KMS-11 (cell line): ENCODE measurements at regions not wholly inside any gene's neighbourhood (a gene's known extent, or its start where the extent isn't known, plus 50 kb on each side); places are given as distances from the start of the nearest gene placed in this dataset.
A peak's percentile ranks its signal among the peaks of the same experiment; 100 is the strongest.
"Not testable (repeated sequence)": the region's sequence is repeated elsewhere in the genome, so short reads cannot be mapped to it uniquely, and the experiment has no call there.

Experiments
- H2AFZ ChIP-seq: fragments of 200-600 bp; sonication (generic); 2 replicates; pipeline ENCODE4 v1.6.1; 2016; ENCODE audit warnings: antibody characterized with exemption, mixed run types, low read depth
- H3K27ac ChIP-seq: fragments of 200-600 bp; sonication (generic); 2 replicates; pipeline ENCODE4 v1.6.1; 2016; ENCODE audit warnings: mild to moderate bottlenecking, mixed run types
- H3K27me3 ChIP-seq: fragments of 200-600 bp; sonication (generic); 2 replicates; pipeline ENCODE4 v1.6.1; 2017; ENCODE audit warnings: mild to moderate bottlenecking, low read depth, mixed run types, moderate library complexity; ENCODE audit not compliant: insufficient read depth
- H3K36me3 ChIP-seq: fragments of 200-600 bp; sonication (generic); 2 replicates; pipeline ENCODE4 v1.6.1; 2017; ENCODE audit warnings: mild to moderate bottlenecking, mixed run types; ENCODE audit not compliant: insufficient read depth
- H3K4me1 ChIP-seq: fragments of 200-600 bp; sonication (generic); 2 replicates; pipeline ENCODE4 v1.6.1; 2016; ENCODE audit warnings: mild to moderate bottlenecking, low read depth, mixed run types; ENCODE audit not compliant: poor library complexity, severe bottlenecking
- H3K4me2 ChIP-seq: fragments of 200-600 bp; sonication (generic); 2 replicates; pipeline ENCODE4 v1.7.0; 2016; ENCODE audit warnings: mild to moderate bottlenecking, mixed run types
- H3K4me3 ChIP-seq: fragments of 200-600 bp; sonication (generic); IDR thresholded peaks from 2 replicates; pipeline ENCODE4 v1.6.1; 2017; ENCODE audit warnings: low read depth, low read length, mixed read lengths; ENCODE audit not compliant: insufficient read depth
- H3K79me2 ChIP-seq: fragments of 200-600 bp; sonication (generic); 2 replicates; pipeline ENCODE4 v1.6.1; 2016; ENCODE audit warnings: low read depth, mixed run types; ENCODE audit not compliant: insufficient read depth
- H3K9ac ChIP-seq: fragments of 200-600 bp; sonication (generic); 2 replicates; pipeline ENCODE4 v1.6.1; 2016; ENCODE audit warnings: mild to moderate bottlenecking, mixed run types
- H4K20me1 ChIP-seq: fragments of 200-600 bp; sonication (generic); 2 replicates; pipeline ENCODE4 v1.6.1; 2016; ENCODE audit warnings: mild to moderate bottlenecking, mixed run types; ENCODE audit not compliant: insufficient read depth
- TF ChIP-seq, protein P1 (sequence below): fragments of 200-600 bp; sonication (generic); conservative IDR thresholded peaks from 2 replicates; pipeline ENCODE4 v1.6.1; 2017; ENCODE audit warnings: low read depth, mild to moderate bottlenecking, antibody characterized with exemption, low read length, moderate library complexity, mixed read lengths

DNA sequence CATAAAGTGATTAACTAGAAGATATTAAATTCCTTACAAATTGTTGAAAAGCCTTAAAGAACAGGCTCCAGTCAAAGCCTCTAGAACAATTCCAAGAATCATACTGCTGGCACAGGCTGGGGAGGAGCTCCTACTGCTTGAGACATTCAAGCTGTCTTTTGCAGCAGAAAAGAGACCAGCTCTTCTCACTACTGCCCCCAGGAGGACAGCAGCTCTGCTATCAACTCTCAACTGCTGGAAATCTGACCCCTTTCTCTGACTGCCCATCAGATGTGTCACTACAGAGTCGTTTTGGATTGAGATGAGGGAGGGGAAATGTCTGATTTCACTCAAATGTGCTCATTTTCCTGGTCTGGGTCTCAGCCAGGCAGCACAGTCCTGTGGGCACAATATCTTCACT is 421.0 kb downstream of the RPIA start:
- H3K36me3 ChIP-seq, H4K20me1 ChIP-seq, H3K27ac ChIP-seq, H3K4me2 ChIP-seq, H3K9ac ChIP-seq, H3K27me3 ChIP-seq, H3K79me2 ChIP-seq, H2AFZ ChIP-seq, H3K4me3 ChIP-seq: not testable (repeated sequence)
- TF ChIP-seq, protein P1, sequence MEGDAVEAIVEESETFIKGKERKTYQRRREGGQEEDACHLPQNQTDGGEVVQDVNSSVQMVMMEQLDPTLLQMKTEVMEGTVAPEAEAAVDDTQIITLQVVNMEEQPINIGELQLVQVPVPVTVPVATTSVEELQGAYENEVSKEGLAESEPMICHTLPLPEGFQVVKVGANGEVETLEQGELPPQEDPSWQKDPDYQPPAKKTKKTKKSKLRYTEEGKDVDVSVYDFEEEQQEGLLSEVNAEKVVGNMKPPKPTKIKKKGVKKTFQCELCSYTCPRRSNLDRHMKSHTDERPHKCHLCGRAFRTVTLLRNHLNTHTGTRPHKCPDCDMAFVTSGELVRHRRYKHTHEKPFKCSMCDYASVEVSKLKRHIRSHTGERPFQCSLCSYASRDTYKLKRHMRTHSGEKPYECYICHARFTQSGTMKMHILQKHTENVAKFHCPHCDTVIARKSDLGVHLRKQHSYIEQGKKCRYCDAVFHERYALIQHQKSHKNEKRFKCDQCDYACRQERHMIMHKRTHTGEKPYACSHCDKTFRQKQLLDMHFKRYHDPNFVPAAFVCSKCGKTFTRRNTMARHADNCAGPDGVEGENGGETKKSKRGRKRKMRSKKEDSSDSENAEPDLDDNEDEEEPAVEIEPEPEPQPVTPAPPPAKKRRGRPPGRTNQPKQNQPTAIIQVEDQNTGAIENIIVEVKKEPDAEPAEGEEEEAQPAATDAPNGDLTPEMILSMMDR = peak; percentile 29; the same call in 1 of the 2 replicates
- H3K4me1 ChIP-seq = peaks cover 13% of the 10 kb centered on the region

DNA sequence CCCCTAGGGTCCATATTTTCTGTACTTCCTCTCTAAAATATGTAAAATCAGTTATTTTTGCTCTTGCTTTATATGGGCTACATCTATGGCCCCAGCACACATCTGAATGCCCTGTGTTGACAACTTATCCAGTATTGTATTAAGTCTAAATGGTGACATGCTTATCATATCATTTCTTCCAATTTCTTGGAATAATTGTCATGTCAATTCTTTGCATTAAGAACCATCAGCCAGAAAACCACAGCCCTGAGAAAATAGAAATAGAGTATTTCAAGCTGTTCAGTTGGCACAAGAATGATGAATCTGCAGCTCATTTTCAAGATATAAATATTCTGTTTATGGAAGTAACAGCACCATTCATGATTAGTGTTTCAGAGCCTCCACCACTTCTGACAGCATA is 421.8 kb downstream of the RPIA start:
- H3K4me1 ChIP-seq = peaks cover 13% of the 10 kb centered on the region
- H4K20me1 ChIP-seq, H3K36me3 ChIP-seq, H3K27ac ChIP-seq, H2AFZ ChIP-seq, H3K4me2 ChIP-seq, H3K4me3 ChIP-seq, H3K9ac ChIP-seq, H3K79me2 ChIP-seq, H3K27me3 ChIP-seq: not testable (repeated sequence)

DNA sequence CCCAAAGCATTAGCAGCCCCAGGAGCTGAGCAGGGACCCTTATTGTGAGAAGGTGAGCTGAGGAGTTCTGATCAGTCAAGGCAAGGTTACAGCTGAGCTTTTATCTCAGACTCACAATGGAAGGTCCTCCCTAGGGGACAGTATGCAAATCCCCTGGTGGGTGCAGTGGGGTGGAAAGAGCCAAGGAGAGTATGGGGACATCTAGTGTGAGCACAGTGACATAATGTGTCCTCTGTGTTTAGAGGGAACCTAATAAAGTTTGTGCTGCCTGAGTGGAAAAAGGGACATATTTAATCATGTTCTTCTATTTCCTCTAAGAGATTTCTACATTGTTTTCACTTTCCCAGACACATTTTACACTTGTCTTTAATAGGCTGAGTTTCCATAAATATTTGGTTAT is 438.0 kb downstream of the RPIA start:
- H2AFZ ChIP-seq, H3K79me2 ChIP-seq, H3K4me2 ChIP-seq, H3K4me1 ChIP-seq, H3K27me3 ChIP-seq, H3K9ac ChIP-seq, H4K20me1 ChIP-seq, H3K4me3 ChIP-seq, H3K36me3 ChIP-seq, H3K27ac ChIP-seq: not testable (repeated sequence)

DNA sequence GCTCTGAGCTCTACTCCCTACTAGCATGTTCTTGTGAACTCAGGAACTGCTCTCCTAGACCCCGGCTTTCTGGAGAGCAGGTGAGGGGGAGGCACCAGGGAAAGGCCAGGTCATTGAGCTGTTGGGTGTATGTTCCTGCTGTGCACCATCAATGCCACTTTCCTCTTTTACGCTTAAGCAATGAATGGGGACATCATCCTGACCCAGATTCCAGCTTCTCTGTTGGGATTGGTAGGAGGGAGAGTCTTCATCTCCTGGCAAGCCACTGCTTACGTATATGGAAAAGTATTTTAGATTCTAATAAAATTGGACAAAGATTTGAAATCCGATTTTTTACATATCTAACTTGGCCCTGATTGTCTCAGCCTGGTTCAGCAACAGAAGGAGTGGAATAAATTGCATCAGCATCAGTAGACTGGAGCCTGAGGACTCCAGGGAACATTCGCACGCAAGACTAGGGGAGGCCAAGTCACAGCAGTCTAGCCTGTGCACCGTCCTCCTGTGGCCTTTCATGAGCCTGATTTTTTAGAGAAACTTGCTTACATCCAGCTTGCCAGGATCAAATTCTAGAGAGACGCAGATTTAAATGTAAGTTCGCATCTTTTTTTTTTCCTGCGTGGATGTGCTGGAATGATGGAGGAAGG is 439.3 kb downstream of the RPIA start:
- not testable (repeated sequence) for H4K20me1 ChIP-seq, H3K9ac ChIP-seq

DNA sequence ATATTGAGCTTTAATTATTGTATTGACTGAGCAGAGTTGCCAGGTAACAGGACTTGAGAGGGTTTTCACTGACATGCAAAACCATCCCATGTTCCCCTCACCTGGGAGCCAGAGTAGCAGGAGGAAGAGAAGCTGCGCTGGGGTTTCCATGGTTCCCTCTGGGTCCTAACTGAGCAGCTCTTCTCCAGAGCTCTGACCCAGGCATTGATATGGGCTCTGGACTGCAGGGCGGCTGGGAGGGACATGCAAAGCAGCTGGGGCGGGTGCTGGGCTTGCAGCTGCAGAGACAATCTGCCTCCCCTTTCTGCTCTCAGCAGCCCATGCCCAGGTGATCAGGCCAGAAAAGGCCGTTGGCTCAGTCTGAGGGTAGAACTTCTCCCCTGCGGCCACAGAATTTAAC is 451.5 kb downstream of the RPIA start:
- H3K36me3 ChIP-seq, H3K4me3 ChIP-seq, H3K79me2 ChIP-seq, H2AFZ ChIP-seq, H3K27me3 ChIP-seq, H4K20me1 ChIP-seq: not testable (repeated sequence)
- Histone ChIP-seq H3K27ac (peak overlapping the region; percentile 82), H3K4me1 (peaks cover 43% of the 10 kb centered on the region), H3K4me2 (peak overlapping the region; percentile 76), H3K9ac (peak overlapping the region; percentile 59; the same call in 1 of the 2 replicates)

More for the DNA sequence above, 439.3 kb downstream of the RPIA start:
- not testable (repeated sequence) for H3K27ac ChIP-seq, H3K4me1 ChIP-seq, H3K4me3 ChIP-seq, H3K79me2 ChIP-seq, H3K27me3 ChIP-seq, H2AFZ ChIP-seq, H3K4me2 ChIP-seq, H3K36me3 ChIP-seq

DNA sequence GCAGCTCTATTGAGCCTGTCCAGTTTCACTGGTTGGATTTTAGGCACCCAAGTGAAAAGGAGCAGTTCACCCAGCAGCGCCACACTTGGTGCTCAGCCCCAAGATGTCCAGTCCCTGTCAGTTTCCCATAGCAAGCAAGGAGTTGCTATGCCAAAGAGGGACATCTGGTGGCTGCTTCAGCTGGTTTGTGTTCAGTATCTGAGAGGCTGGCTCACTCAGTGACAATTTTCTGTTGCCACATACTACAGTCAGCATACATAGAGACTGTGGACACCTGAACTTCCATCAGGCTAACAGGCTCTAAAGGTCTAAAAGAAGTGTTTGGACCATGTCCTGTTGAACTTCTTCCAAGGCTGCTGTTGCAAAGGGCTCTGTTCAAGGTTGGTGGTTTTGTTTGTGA is 453.9 kb downstream of the RPIA start:
- not testable (repeated sequence) for H4K20me1 ChIP-seq, H3K27me3 ChIP-seq, H2AFZ ChIP-seq, H3K4me2 ChIP-seq, H3K9ac ChIP-seq, H3K79me2 ChIP-seq, H3K4me3 ChIP-seq, H3K36me3 ChIP-seq
- TF ChIP-seq, protein P1 = 0 out of 2 replicates have a peak, but pooled peaks have one; percentile 16
- Histone ChIP-seq H3K27ac (peak overlapping the region; percentile 22; the same call in 1 of the 2 replicates), H3K4me1 (peaks cover 52% of the 10 kb centered on the region)

DNA sequence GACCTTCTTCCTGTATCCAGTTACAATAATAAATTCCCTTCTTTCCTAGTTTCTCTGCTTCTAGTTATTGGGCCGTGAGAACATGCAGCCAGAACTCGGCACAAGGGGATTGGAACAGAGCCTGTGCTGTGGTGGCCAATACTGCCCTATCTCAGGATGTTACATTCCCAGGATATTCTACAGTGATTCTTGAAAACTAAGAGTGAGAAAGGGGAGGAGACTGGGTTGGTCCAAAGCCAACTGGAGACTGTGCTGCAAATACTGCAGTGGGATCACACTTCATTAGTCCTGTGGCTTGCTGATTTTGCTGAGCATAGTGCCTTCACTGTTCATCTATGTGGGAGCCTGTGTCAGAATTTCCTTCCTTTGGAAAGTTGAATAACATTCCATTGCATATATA is 456.8 kb downstream of the RPIA start:
- not testable (repeated sequence) for H3K27me3 ChIP-seq, H4K20me1 ChIP-seq, H2AFZ ChIP-seq, H3K79me2 ChIP-seq, H3K4me2 ChIP-seq, H3K36me3 ChIP-seq, H3K9ac ChIP-seq, H3K4me3 ChIP-seq, H3K27ac ChIP-seq
- H3K4me1 ChIP-seq = peaks cover 44% of the 10 kb centered on the region

DNA sequence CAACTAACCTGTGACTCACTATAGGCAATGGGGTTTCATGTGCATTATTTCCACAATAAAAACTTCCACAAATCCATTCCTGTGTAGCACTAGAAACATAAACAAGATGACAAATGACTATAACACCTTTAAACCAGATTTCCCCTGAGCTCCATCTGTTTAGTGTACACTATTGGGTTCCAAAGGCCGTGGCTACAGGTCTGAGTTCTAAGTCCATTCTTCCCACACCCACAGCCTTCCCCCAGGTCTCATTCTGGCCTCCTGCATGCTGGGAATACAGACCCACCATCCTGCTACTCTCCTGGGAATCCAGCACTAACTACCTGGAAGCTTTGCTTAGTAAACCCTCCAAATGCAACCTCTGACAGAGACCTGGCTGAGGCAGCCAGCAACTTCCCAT is 460.2 kb downstream of the RPIA start:
- H4K20me1 ChIP-seq, H3K9ac ChIP-seq, H3K36me3 ChIP-seq, H3K27ac ChIP-seq, H2AFZ ChIP-seq, H3K4me3 ChIP-seq, H3K79me2 ChIP-seq, H3K4me2 ChIP-seq, H3K27me3 ChIP-seq: not testable (repeated sequence)
- peaks cover 19% of the 10 kb centered on the region for H3K4me1 ChIP-seq

DNA sequence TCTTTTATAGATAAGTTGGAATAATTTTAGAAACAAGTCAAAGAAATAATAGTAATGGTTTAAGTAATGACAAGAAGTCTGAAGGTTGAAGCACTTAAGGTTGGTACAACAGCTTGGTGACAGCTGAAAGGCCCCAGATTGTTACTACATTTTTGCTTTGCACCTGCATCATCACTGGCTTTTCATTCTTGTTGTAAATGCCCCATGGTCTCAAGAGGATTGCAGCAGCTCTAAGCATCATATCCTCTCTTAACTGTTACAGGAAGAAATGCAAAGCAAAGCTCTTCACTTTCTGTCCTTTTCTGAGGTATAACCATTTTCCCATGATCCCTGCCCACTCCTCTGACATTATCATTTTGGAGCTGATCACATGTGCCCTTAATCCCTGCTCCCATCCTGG is 461.0 kb downstream of the RPIA start:
- H3K9ac ChIP-seq, H3K79me2 ChIP-seq, H3K27ac ChIP-seq, H4K20me1 ChIP-seq, H3K4me2 ChIP-seq, H2AFZ ChIP-seq, H3K4me3 ChIP-seq, H3K27me3 ChIP-seq, H3K36me3 ChIP-seq: not testable (repeated sequence)
- peaks cover 19% of the 10 kb centered on the region for H3K4me1 ChIP-seq
